Fibroblast of pulmonary artery (primary cell): ENCODE measurements at regions not wholly inside any gene's neighbourhood (a gene's known extent, or its start where the extent isn't known, plus 50 kb on each side); places are given as distances from the start of the nearest gene placed in this dataset.

Experiments used
- DNase-seq: peaks from one replicate; pipeline ENCODE4 v3.0.0-alpha.2; 2010; ENCODE audit warnings: low read depth
- H3K4me3 ChIP-seq: replicated peaks from 2 replicates; pipeline ENCODE4 v1.5.1; 2011; ENCODE audit warnings: low read depth, mild to moderate bottlenecking, control low read depth, low read length, moderate library complexity
- TF ChIP-seq, protein P1 (sequence below): IDR thresholded peaks from 2 replicates; pipeline ENCODE4 v1.5.1; 2011; ENCODE audit warnings: mild to moderate bottlenecking, control low read depth, low read length, inconsistent platforms; ENCODE audit errors: missing control alignments

DNA sequence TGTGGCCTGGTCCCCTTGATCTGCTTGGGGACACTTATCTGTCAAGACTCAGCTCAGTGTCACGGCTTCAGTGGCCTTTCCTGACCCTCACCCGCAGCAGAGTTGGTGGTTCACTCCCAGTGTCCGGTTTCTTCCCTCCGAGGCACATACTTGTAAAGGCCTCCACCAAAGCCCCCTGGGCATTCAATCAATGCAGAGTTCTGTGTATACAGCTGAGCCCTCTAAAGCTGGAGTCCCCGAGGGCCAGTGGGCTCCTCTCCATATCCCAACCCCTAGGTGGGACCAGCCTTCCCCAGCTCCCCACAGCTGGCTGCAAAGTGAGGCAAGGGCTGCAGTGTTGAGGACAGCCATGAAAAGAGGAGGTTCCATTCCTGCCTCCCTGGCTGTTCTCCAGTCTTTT lies 70.9 kb upstream of the RGMA start:
- no peak overlapping the region for H3K4me3 ChIP-seq
- DNase-seq, result no peak
- TF ChIP-seq, protein P1, sequence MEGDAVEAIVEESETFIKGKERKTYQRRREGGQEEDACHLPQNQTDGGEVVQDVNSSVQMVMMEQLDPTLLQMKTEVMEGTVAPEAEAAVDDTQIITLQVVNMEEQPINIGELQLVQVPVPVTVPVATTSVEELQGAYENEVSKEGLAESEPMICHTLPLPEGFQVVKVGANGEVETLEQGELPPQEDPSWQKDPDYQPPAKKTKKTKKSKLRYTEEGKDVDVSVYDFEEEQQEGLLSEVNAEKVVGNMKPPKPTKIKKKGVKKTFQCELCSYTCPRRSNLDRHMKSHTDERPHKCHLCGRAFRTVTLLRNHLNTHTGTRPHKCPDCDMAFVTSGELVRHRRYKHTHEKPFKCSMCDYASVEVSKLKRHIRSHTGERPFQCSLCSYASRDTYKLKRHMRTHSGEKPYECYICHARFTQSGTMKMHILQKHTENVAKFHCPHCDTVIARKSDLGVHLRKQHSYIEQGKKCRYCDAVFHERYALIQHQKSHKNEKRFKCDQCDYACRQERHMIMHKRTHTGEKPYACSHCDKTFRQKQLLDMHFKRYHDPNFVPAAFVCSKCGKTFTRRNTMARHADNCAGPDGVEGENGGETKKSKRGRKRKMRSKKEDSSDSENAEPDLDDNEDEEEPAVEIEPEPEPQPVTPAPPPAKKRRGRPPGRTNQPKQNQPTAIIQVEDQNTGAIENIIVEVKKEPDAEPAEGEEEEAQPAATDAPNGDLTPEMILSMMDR, result no peak

DNA sequence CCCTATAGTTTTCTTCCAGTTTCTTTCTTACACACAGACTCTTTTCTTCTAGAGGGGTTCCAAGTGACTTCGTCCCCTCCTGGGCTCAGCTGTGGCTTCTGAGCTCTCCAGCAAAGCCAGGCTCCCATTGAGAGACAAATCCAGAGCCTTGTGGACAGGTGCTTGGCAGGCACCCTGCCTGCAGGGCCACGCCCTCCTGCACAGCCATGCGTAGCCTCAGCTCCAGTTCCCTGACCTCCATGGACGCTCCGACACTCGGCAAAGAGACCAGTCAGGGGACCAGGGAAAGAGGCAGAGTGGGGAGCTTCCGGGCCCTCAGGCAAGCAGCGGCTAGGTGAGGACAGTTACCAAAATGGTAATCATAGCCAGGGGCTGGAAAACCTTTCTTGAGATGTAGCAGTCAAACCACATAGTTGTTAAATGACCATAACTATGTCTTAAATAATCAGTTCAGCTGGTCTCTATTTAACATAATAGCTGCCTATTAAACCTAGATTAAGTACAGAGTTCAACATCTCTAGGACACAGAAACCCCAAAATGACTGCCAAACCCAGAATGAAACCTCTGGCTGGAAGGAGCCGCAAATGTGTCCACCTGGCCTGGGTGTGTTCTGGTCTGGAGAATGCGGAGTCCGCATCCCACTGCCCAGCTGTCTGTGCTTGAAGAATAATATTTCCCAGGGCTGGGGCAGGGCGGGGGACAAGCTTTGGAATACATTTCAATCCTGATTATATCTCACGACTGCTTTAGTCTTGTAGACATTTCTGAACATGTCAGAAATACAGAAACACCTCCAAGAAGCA lies 69.3 kb upstream of the RGMA start:
- DNase-seq, result no peak
- H3K4me3 ChIP-seq, result no peak overlapping the region
- TF ChIP-seq, protein P1, result no peak

DNA sequence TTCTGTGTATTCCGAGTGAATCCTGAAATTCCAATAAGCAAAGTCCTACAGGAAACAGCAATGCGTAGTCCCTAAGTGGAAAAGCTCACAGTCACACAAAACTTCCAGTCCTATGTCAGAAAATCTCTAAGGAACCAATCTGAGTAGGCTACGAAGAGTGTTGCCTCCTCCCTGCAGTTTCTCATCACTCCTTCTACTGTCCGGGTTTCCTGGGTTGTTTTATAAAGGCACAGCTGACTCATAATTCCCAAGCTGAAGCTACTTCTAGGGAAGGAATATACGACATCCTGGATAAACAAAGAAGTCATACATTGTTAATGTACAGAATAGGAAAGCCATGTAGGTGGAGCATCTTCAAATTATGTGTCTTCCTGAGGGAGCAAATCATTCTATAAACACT lies 65.7 kb upstream of the RGMA start:
- TF ChIP-seq, protein P1, result no peak
- no peak overlapping the region for H3K4me3 ChIP-seq
- DNase-seq, result no peak

DNA sequence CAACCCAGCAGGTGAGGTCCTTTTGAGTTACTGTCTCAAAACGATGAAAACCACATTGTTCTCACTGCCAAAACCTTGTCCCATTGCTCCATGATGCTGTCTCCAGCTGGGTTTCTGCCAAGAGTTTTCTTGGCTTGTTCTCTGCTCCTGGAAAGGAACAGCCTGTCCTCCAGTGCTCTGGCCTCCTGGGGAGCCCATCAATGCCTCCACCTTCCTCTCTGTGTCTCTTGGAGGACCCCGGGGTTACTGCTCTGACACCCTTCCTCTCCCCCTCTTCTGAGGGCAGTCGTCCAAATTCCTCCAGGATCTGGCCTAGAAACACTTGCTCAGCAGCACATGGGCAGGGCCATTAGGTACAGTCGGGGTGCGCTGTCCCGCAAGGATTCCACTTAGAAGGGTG lies 63.9 kb upstream of the RGMA start:
- peak; percentile 16 for DNase-seq
- TF ChIP-seq, protein P1, result no peak
- H3K4me3 ChIP-seq, result no peak overlapping the region

DNA sequence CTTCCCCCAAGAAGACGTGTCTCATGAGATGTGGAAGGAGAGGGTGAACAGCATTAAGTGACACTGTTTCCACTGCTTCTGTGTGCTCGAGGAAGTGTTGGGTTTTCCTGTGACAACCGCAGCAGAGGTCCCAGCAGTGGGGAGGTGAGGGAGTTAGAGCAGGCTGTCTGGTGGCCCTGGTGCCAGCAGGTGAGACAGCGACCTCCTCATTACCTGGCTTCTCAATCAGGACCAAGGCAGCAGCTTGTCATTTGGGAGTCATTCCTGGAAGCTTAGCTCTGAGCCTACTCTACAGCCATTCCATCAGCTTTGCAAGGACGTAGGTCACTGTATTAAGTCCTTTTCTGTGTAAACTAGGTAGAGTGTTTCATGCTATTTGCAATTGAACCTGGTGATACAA lies 63.3 kb upstream of the RGMA start:
- no peak for DNase-seq
- TF ChIP-seq, protein P1, result no peak
- H3K4me3 ChIP-seq, result no peak overlapping the region

DNA sequence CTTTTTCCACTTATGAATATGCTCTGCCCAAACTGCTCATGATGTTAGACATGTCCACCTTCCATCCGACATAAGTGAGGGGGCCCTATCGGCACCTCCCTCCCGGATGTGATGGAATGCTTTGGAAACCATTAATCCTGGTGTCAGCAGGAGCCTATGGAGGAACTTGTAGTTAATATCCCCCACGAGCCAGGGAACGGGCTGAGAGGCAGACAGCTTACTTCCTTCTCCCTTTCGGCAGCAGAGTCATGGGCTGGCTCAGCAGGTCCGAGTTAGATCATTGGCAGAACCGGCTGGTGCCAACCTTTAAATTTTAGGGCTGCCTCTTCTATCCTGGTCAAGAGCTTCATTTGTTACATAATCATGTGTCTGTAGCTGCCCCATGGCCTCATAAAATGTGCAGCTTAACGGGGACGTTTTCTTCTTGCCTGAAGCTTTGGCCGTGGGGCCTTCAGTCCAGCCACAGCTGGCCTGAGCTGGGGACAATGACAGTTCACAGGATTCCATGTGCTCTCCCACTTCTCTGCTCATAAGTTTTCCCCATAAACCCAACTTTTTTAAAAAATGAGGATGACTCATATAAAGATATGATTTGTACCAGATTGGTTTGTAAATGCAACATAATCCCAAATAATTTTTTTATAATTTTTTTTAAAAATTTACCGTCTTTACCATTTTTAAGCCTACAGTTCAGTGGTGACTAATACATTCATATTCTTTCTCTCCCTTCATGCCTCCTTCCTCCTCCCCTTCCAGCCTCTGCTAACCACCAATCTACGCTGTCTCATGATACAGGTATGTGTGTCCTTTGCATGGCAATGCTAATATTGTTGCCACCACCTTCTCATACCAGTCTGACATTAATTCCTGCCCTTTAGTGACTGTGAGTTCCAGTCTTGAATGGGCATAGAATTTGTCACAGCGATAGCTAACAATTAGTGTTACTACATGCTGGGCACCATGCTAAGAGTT lies 62.2 kb upstream of the RGMA start:
- H3K4me3 ChIP-seq, result no peak overlapping the region
- no peak for DNase-seq
- TF ChIP-seq, protein P1, result no peak
